GM18873 (cell line): ENCODE measurements at regions not wholly inside any gene's neighbourhood (a gene's known extent, or its start where the extent isn't known, plus 50 kb on each side); places are given as distances from the start of the nearest gene placed in this dataset.
"Not testable (repeated sequence)": the region's sequence is repeated elsewhere in the genome, so short reads cannot be mapped to it uniquely, and the experiment has no call there.

Experiments
- ATAC-seq: cut with Tn5 transposase; IDR thresholded peaks from one replicate; pipeline ENCODE4 v1.9.1; 2021; ENCODE audit warnings: mild to moderate bottlenecking, moderate library complexity, moderate number of reproducible peaks; ENCODE audit not compliant: unreplicated experiment, low FRiP score

GRCh38 chr6:98366371-98366770 is 468.0 kb upstream of the POU3F2 start:
- ATAC-seq = no peak

GRCh38 chr6:98380589-98380988 is 453.8 kb upstream of the POU3F2 start:
- no peak for ATAC-seq

- no peak for ATAC-seq
Measured at GRCh38 chr6:98382246-98382645, 452.1 kb upstream of the POU3F2 start.

- ATAC-seq = no peak
Measured at GRCh38 chr6:98384334-98384733, 450.0 kb upstream of the POU3F2 start.

GRCh38 chr6:98384801-98385200 is 449.6 kb upstream of the POU3F2 start:
- ATAC-seq = no peak

- no peak for ATAC-seq
Measured at GRCh38 chr6:98395610-98396166, 438.7 kb upstream of the POU3F2 start.

- no peak for ATAC-seq
Measured at GRCh38 chr6:98416027-98416426, 418.3 kb upstream of the POU3F2 start.

- ATAC-seq = not testable (repeated sequence)
Measured at GRCh38 chr6:98416497-98417158, 417.7 kb upstream of the POU3F2 start.

GRCh38 chr6:98433325-98434056 is 400.9 kb upstream of the POU3F2 start:
- no peak for ATAC-seq

- ATAC-seq = no peak
Measured at GRCh38 chr6:98443633-98444032, 390.7 kb upstream of the POU3F2 start.

- ATAC-seq = no peak
Measured at GRCh38 chr6:98452685-98453084, 381.7 kb upstream of the POU3F2 start.

- ATAC-seq = no peak
Measured at GRCh38 chr6:98454809-98455322, 379.5 kb upstream of the POU3F2 start.

GRCh38 chr6:98458708-98459107 is 375.7 kb upstream of the POU3F2 start:
- ATAC-seq = no peak

- ATAC-seq = no peak
Measured at GRCh38 chr6:98463038-98464000, 371.1 kb upstream of the POU3F2 start.

GRCh38 chr6:98467091-98467490 is 367.3 kb upstream of the POU3F2 start:
- ATAC-seq = no peak

GRCh38 chr6:98467902-98468301 is 366.5 kb upstream of the POU3F2 start:
- ATAC-seq = no peak

- no peak for ATAC-seq
Measured at GRCh38 chr6:98469141-98469540, 365.2 kb upstream of the POU3F2 start.

- no peak for ATAC-seq
Measured at GRCh38 chr6:98470821-98471220, 363.6 kb upstream of the POU3F2 start.

GRCh38 chr6:98471444-98471843 is 362.9 kb upstream of the POU3F2 start:
- ATAC-seq = no peak

GRCh38 chr6:98477231-98477630 is 357.1 kb upstream of the POU3F2 start:
- ATAC-seq = no peak
